ENCODE measurements at regions not wholly inside any gene's neighbourhood (a gene's known extent, or its start where the extent isn't known, plus 50 kb on each side); places are given as distances from the start of the nearest gene placed in this dataset.

DNA sequence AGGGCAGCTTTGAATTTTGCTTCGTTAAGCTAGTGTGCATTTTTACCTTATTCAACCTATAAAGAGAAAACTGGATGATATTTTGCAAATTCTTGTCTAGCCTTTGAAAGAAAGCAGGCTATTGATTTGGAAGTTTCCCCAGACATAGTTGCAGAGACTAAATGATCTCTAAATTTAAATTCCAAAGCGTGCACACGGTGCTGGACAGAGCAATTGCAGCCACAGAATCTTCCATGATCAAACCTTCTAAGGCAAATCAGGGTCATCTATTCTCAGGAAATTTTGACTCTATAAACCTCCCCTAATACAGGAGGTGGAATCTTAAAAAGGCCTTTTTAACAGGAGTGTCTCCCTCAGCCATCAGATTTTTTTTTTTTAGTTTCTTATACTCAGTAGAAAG lies 159.9 kb downstream of the MDFIC start:
- DNase-seq (ENCODE audit: low spot score), result no peak

DNA sequence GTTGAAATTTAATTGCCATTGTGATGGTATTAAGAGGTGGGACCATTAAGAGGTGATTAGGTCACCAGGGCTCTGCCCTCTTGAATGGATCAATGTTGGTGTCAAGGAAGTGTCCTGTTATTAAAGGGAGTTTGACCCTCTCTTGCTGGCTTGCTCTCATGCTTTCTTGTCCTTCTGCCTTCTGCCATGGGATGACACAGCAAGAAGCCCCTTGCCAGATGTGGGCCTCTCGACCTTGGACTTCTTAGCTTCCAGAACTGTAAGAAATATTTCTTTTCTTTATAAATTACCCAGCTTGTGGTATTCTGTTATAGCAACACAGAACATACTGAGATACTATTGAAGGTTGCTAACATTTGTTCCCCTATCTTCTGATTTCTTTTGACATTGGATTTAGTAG lies 157.0 kb downstream of the MDFIC start:
- DNase-seq (ENCODE audit: low spot score), result no peak

DNA sequence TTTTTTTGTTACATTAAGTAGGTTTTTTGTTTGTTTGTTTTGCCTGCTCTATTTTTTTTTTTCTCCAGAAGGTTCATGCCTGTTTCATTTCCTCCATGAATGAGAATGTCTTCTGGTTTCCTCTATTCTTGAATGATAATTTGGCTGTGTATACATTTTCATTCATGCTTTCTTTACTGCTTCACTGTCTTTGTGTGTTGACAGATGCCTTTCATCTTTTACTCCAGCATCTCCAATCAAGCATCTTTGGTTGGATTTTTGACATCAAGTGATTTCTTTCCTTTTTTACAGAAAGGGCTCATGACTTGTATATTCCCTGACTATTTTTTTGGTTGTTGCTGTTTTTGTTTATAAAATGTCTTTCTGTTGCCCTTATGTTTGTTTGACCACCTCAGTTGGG lies 156.5 kb downstream of the MDFIC start:
- no peak for DNase-seq (ENCODE audit: low spot score)

DNA sequence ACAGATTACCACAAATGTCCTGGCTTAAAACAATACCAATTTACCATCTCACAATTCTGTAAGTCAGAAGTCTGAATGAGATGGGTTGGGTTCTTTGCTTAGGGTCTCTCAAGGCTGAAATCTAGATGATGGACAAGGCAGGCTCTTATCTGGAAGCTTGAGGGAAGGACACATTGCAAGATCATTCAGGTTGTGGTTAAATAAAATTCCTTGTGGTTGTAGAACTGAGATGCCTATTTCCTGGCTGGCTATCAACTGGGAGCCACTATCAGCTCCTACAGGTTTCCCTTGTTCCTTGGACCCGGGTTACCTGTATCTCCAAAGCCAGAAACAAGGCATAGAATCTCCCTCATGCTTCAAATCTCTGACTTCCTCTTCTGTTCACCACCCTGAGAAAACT lies 148.4 kb downstream of the MDFIC start:
- no peak for DNase-seq (ENCODE audit: low spot score)
